ENCODE measurements at regions not wholly inside any gene's neighbourhood (a gene's known extent, or its start where the extent isn't known, plus 50 kb on each side); places are given as distances from the start of the nearest gene placed in this dataset.
"Not testable (repeated sequence)": the region's sequence is repeated elsewhere in the genome, so short reads cannot be mapped to it uniquely, and the experiment has no call there.

DNA sequence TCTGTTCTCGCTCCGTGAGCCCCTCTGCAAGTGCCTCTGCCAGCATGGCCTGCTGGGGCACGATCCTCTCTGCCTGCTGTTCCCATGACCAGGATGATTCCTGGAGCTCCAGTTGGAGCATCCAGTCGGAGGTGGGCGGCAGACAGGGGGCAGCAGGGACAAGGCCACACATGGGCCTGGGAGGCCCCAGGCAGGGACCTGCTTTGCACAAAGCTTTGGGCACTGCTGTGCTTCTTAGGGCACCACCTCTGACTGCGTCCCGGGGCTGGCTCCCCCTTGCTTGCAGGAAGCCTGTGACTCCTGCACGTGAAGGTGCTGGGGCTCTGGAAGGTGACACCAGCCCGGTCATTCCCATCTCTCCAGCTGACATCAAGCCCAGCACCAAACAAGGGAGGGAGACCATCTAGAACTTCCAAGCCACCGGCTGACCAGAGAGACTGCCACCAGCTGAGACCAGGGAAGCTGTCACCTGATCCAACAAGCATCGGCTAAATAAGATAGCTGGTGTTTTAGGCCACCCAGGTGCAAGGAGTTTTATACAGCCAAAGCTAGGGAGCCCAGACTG is 174.8 kb upstream of the FOXD4L5 start:
- H3K4me3 ChIP-seq (replicated peaks in 1 of 2; ENCODE audit: low read depth in 2 of 2, low read length in 2 of 2): no peak overlapping the region
- no peak for DNase-seq (ENCODE audit: low read depth in 2 of 2)
- TF ChIP-seq, protein P1, sequence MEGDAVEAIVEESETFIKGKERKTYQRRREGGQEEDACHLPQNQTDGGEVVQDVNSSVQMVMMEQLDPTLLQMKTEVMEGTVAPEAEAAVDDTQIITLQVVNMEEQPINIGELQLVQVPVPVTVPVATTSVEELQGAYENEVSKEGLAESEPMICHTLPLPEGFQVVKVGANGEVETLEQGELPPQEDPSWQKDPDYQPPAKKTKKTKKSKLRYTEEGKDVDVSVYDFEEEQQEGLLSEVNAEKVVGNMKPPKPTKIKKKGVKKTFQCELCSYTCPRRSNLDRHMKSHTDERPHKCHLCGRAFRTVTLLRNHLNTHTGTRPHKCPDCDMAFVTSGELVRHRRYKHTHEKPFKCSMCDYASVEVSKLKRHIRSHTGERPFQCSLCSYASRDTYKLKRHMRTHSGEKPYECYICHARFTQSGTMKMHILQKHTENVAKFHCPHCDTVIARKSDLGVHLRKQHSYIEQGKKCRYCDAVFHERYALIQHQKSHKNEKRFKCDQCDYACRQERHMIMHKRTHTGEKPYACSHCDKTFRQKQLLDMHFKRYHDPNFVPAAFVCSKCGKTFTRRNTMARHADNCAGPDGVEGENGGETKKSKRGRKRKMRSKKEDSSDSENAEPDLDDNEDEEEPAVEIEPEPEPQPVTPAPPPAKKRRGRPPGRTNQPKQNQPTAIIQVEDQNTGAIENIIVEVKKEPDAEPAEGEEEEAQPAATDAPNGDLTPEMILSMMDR (IDR thresholded peaks at IDR 0.05; ENCODE audit: low read depth, low read length): no peak

DNA sequence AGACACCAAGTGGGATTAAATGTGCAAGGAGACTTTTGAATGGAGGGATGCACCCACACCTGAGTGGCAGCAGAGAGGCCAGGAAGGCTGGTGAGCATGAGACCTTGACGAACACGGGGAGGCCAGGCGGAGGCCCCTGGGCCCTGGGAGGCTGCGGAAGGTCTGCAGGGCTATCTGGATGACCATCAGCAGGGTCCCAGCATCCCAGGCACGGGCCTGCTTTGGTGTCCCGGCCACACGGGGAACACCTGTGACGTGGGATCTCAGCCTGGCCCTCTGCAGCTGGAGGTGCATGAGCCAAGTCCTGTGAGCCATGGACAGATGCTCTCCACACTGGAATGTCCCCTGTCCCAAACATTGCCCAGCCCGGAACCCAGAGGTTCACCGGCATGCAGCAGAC is 174.0 kb upstream of the FOXD4L5 start:
- DNase-seq (ENCODE audit: low read depth in 2 of 2): no peak
- no peak overlapping the region for H3K4me3 ChIP-seq (replicated peaks in 1 of 2; ENCODE audit: low read depth in 2 of 2, low read length in 2 of 2)
- TF ChIP-seq, protein P1 (IDR thresholded peaks at IDR 0.05; ENCODE audit: low read depth, low read length): no peak

- TF ChIP-seq, protein P1 (IDR thresholded peaks at IDR 0.05; ENCODE audit: low read depth, low read length): no peak
- H3K4me3 ChIP-seq (replicated peaks in 1 of 2; ENCODE audit: low read depth in 2 of 2, low read length in 2 of 2): no peak overlapping the region
- no peak for DNase-seq (ENCODE audit: low read depth in 2 of 2)
These were observed 173.5 kb upstream of the FOXD4L5 start for GRCh38 chr9:65458465-65458864.

DNA sequence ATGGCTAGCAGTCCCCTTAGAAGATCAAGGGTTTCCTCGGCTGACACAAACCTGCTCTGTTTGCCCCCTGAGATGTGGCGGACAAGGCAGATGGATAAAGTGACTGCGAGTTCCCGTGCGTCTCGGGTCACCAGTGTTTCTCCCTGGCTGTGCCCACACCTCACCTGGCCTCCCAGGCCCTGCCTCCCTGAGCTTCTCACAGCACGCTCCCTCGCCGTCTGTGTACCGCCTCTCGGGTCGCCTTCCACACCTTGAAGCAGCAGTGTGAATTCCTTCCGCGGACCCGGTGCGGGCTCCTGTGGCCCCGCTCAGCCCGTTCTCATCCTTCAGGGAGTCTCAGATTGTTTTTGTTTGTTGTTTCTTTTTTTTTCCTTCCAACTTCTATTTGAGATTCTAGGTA is 172.0 kb upstream of the FOXD4L5 start:
- H3K4me3 ChIP-seq (replicated peaks in 1 of 2; ENCODE audit: low read depth in 2 of 2, low read length in 2 of 2); DNase-seq (ENCODE audit: low read depth in 2 of 2): not testable (repeated sequence)

GRCh38 chr9:65455751-65456647 is 171.0 kb upstream of the FOXD4L5 start:
- DNase-seq (ENCODE audit: low read depth in 2 of 2); H3K4me3 ChIP-seq (replicated peaks in 1 of 2; ENCODE audit: low read depth in 2 of 2, low read length in 2 of 2): not testable (repeated sequence)

DNA sequence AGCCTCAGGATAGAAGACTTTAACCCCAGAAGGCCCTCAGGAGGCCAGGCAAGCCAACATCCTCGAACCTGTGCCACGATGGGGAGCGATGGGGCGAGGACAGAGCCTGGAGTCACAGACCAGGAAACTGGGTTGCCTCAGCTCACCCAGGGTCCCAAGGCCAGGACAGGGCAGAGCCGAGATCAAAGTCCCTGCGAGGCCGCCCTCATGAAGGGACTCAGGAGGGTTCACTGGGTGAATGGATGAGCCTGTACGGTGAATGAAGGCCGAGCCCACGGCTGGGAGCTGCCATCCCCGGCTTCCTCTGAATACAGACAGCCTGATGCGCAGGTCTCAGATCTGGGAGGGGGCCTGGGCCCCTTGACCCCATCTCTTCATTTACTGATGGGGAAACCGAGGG is 170.1 kb upstream of the FOXD4L5 start:
- not testable (repeated sequence) for DNase-seq (ENCODE audit: low read depth in 2 of 2); H3K4me3 ChIP-seq (replicated peaks in 1 of 2; ENCODE audit: low read depth in 2 of 2, low read length in 2 of 2)

DNA sequence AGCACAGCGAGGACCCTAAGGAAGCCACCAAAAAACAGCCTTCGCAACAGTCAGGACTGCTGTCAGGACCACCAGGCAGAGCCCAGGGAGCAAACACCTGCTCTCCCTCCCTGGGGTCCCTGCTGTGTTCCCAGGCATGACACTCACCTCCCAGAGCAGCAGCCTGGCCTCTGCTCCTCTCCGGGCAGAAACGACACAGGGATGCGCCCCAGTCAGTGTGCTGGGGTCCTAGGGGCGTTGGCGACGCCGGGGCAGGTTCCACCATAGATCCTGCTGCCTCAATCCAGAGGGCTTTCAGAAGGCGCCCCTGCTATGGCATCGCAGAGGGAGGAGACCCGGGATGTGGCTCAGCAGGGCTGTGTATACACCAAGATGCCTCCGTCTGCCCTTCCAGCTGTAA is 169.7 kb upstream of the FOXD4L5 start:
- DNase-seq (ENCODE audit: low read depth in 2 of 2); H3K4me3 ChIP-seq (replicated peaks in 1 of 2; ENCODE audit: low read depth in 2 of 2, low read length in 2 of 2): not testable (repeated sequence)

DNA sequence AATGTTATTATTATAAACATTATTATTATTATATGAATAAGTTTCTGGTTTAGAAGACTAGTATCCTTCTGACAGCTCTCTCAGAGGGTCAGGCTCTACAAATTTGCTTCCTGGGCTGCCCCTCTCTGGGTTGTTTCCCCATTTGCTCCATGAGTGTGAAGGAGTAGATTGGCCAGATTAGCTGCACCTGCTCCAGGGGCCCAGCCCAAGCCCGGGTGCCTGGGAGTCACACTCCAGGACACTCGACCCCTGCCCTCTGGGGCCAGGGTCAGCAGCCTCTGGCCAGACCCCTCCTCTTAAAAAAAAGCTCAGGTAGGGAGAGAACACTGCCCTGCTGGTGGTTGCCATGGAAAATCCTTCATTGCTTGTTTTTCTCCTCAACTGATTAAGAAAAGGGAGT is 169.0 kb upstream of the FOXD4L5 start:
- not testable (repeated sequence) for H3K4me3 ChIP-seq (replicated peaks in 1 of 2; ENCODE audit: low read depth in 2 of 2, low read length in 2 of 2); DNase-seq (ENCODE audit: low read depth in 2 of 2)

- not testable (repeated sequence) for DNase-seq (ENCODE audit: low read depth in 2 of 2); H3K4me3 ChIP-seq (replicated peaks in 1 of 2; ENCODE audit: low read depth in 2 of 2, low read length in 2 of 2)
These were observed 165.0 kb upstream of the FOXD4L5 start for GRCh38 chr9:65449886-65450610.

DNA sequence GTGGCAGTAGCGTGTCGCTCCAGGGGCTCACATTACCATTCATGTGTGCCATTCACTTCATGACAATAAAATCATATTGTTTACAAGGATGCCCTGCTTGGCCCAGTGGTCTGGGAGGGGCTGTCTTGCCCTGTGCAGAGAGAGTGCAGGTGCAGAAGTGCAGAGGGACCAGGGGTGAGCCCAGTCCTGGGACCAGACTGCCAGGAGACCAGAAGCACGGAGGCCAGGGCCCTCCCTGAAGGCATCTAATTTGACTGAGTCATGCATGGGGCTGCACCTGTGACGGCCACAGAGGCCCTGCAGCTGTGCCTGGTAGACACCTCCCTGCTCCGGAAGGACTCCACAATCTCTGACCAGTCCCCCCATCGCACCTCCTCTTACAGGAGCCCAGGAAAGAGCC is 164.4 kb upstream of the FOXD4L5 start:
- DNase-seq (ENCODE audit: low read depth in 2 of 2): no peak
- TF ChIP-seq, protein P1 (IDR thresholded peaks at IDR 0.05; ENCODE audit: low read depth, low read length): no peak
- no peak overlapping the region for H3K4me3 ChIP-seq (replicated peaks in 1 of 2; ENCODE audit: low read depth in 2 of 2, low read length in 2 of 2)

DNA sequence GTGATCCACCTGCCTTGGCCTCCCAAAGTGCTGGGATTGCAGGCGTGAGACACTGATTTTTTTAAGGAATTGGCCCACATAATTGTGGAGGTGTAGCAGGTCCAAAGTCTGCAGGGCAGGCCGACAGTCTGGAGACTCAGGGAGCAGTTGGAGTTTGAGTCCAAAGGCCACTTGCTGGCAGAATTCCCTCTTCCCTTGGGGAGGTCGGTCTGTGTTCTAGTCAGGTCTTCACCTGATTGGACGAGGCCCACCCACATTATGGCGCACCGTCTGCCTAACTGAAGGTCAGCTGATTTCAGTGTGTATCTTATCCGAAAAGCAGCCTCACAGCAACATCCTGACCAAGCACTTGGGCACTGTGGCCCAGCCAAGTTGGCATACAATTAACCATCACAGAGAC is 162.1 kb upstream of the FOXD4L5 start:
- H3K4me3 ChIP-seq (replicated peaks in 1 of 2; ENCODE audit: low read depth in 2 of 2, low read length in 2 of 2): not testable (repeated sequence)

GRCh38 chr9:65445991-65446390 is 161.0 kb upstream of the FOXD4L5 start:
- not testable (repeated sequence) for DNase-seq (ENCODE audit: low read depth in 2 of 2); H3K4me3 ChIP-seq (replicated peaks in 1 of 2; ENCODE audit: low read depth in 2 of 2, low read length in 2 of 2)

More for the DNA sequence above, 162.1 kb upstream of the FOXD4L5 start:
- DNase-seq (ENCODE audit: low read depth in 2 of 2): not testable (repeated sequence)

All from cardiac fibroblast (primary cell).